Pons (tissue), 1 donor: ENCODE measurements at regions not wholly inside any gene's neighbourhood (a gene's known extent, or its start where the extent isn't known, plus 50 kb on each side); places are given as distances from the start of the nearest gene placed in this dataset.
"Not testable (repeated sequence)": the region's sequence is repeated elsewhere in the genome, so short reads cannot be mapped to it uniquely, and the experiment has no call there.

Source experiments
- DNase-seq: peaks from one replicate; pipeline ENCODE4 v3.0.0-alpha.2; 2016; ENCODE audit warnings: low spot score

DNA sequence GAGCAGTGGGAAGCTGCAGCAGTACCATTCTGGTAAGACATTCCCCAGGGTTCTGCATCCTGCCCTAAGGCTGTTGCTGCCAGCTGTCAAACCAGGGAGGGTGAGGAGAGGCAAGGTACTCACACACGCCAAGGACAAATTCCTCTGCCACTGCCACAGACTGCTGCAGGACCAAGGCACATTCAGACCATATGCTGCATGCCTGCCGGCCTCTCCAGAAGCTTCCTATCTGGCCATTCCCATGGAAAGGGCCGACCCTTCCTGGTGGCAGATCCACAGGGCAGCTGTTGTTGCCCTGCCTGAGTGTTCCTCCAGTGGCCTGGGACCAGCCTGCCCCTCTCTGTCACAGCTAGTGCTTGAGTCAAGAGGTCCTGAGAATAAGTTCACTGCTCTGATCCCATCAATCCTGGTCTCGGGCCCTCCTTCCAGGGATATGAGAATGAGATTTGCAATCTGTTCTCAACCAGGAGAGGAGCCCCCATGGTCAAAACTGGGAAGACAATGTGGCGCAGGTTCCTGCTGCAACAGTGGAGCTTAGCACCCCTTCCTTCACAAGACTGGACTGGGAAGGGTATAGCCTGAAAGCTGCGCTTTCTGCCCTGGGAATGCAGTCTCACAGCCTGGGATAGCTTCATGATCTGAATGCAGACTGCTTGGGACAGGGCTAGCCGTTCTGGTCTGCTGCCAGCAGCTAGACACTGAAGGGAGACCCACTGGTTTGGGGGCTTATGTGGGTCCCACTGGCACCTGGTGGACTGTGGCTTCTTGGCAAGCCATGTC lies 342.5 kb upstream of the NDST3 start:
- no peak for DNase-seq

DNA sequence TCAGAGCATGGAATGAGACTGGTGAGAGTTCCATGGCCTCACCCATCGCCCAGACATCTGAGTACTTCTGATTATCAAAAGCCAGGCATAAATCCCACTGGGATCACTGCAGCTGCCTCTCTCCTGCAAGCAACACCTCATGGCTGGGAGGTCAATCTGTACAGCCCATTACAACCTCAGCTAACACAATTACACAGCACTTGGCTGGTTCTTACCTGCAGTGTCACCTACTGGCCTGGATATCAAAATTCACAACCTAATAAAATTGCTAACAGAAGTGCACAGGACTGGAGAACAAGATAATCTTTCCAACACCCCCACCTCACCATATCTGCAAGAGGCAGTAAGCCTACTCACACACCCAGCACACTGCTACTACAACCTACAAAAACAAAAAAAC lies 341.7 kb upstream of the NDST3 start:
- no peak for DNase-seq

DNA sequence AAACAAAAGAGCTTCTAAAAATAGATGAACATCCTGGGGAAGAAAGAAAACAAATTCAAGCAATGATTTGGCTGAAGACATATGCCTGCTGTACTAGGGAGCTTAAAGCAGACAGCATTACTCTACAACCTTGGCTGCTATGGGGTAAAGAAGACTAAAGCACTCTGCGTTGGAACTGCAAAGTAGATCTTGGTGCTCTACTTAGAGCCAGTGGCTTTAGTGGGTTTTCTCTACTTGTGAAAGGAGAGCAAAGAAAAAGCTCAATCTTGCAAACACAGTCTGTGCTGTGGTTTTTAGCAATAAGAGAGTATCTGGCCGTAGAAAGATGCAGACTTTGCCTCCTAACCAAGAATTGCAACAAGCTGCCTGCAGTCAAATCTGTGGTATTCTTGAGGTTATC lies 334.7 kb upstream of the NDST3 start:
- DNase-seq: no peak

GRCh38 chr4:117700111-117700892 lies 334.0 kb upstream of the NDST3 start:
- no peak for DNase-seq

GRCh38 chr4:117702353-117702752 lies 331.9 kb upstream of the NDST3 start:
- no peak for DNase-seq

- DNase-seq: no peak
These were observed 329.6 kb upstream of the NDST3 start for GRCh38 chr4:117704721-117705120.

GRCh38 chr4:117740736-117741135 lies 293.6 kb upstream of the NDST3 start:
- no peak for DNase-seq

- not testable (repeated sequence) for DNase-seq
These were observed 288.9 kb upstream of the NDST3 start for GRCh38 chr4:117745379-117745778.

DNA sequence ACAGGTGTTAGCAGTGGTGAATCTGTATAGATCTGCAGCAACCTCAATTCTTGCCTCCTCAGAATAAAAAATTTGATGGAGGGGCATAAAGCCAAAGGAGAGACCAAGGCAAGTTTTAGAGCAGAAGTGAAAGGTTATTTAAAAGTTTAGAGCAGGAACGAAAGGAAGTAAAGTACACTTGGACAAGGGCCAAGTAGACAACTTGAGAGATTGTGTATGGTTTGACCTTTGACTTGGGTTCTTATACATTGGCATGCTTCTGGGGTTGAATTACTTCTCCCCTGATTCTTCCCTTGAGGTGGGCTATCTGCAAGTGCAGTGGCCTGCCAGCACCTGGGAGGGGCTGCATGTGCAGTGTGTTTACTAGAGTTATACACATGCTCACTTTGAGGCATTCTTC lies 278.8 kb upstream of the NDST3 start:
- no peak for DNase-seq

- DNase-seq: no peak
These were observed 265.7 kb upstream of the NDST3 start for GRCh38 chr4:117768610-117769009.

GRCh38 chr4:117770269-117771102 lies 263.8 kb upstream of the NDST3 start:
- DNase-seq: no peak

- DNase-seq: no peak
These were observed 262.5 kb upstream of the NDST3 start for GRCh38 chr4:117771647-117772337.

DNA sequence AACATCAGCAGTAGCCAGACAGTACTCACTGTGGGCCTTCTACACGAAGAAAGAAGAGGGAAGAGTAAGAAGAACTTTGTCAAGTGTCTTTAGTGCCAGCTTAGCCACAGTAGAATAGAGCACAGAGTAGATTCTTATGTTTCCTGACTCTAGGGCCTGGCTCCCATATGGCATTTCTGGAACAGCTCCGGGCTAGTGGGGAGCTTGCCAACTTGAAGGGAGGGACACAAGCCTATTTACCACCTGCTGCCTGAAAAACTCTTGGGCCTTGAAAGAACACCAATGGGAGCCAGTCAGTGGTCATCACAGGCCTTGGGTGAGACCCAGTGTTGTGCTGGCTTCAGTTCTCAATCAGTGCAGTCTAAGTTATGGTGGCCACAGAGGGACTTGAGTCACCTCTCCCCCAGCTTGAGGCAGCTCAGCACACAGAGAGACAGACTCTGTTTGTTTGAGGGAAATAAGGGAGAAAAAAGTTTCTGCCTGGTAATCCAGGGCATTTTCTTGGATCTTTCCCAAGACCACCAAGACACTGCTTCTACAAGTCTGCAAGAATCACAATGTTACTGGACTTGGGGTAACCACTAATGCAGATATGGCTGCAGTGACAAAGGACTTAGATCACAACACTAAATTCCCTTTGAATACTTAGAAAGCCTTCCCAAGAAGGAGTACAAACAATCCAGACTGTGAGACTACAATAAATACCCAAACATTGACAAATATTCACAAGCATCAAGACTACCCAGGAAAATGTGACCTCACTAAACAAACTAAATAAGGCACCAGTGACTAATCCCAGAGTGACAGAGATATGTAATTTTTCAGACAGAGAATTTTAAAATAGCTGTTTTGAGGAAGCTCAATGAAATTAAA lies 261.0 kb upstream of the NDST3 start:
- DNase-seq: no peak

GRCh38 chr4:117777721-117778120 lies 256.6 kb upstream of the NDST3 start:
- no peak for DNase-seq

GRCh38 chr4:117783716-117784115 lies 250.6 kb upstream of the NDST3 start:
- DNase-seq: no peak

DNA sequence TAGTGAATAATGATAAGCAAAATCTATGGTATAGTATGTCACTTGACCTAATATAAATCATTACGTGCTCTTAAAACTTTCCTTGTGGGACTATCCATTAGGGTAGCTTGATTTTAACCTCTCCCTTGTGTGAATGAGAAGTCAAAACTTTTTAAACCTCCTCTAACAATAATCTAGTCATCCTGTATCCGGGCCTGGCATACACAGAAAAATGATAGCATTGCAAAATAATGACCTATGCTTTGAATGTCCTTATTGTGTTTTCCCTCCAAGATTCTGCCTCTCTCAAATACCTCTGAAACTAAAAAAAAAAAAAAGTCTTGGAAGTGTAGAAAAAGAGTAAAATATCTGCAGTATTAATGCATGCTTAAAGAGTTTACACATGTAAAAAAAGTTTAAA lies 250.0 kb upstream of the NDST3 start:
- DNase-seq: no peak

DNA sequence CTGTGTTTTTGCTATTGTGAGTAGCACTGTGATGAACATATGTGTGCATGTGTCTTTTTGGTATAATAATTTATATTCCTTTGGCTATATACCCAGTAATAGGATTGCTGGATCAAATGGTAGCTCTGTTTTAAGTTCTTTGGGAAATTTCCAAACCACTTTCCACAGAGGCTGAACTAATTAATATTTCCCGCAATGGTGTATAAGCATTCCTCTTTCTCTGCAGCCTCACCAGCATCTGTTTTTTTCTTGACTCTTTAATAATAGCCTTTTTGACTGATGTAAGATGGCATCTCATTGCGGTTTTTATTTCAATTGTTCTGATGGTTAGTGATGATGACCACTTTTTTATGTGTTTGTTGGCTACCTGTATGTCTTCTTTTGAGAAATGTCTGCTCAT lies 247.7 kb upstream of the NDST3 start:
- DNase-seq: no peak

GRCh38 chr4:117793845-117794480 lies 240.3 kb upstream of the NDST3 start:
- DNase-seq: no peak

DNA sequence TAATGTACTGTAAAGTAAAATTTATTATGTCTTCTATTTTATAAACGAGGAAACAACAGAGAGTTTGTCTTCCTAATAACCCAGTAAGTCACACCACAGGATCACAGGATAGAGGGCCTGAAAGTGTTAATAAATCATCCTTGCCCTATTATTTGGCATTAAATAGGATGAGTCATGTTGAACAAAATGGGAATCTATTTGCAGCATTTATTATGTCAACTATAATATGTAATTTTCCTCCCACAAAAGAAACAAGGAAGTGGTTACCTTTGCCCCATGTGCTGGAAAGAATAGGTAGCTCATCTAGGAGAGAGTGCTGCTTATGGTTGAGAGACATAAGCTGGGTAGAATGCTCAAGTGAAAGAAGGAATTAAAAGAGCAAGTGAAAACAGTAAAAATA lies 237.6 kb upstream of the NDST3 start:
- DNase-seq: no peak

DNA sequence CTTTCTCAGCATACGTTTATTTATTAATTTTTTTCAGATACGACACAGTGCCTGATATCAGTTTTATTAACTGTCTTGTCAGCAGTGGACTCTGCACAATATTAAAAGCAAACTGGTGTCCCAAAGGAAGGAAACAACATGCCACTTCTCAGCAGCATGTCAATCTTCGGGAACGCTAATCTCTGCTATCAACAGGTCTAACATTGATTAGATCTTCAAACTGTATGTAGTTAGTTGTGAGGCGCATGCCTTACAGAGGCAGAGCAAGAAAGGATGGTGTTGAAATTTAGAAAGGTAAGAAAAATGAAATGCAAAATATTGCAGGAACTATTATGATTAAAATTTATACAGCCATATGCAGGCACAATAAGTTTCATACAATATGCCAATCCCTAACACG lies 233.7 kb upstream of the NDST3 start:
- no peak for DNase-seq

- DNase-seq: no peak
These were observed 232.5 kb upstream of the NDST3 start for GRCh38 chr4:117801756-117802155.
